ENCODE measurements at regions not wholly inside any gene's neighbourhood (a gene's known extent, or its start where the extent isn't known, plus 50 kb on each side); places are given as distances from the start of the nearest gene placed in this dataset.

GRCh38 chr3:153079386-153079785 is 82.6 kb upstream of the RAP2B start:
- Mint-ChIP-seq H3K9me3 (no peaks in the 10 kb centered on the region), H3K27ac (no peak overlapping the region), H3K36me3 (no peaks in the 10 kb centered on the region)
- DNase-seq (ENCODE audit: low spot score in 2 of 2) (no peak), ATAC-seq (no peak)

GRCh38 chr3:153080778-153081240 is 81.2 kb upstream of the RAP2B start:
- no peak overlapping the region for H3K27ac Mint-ChIP-seq
- ATAC-seq (no peak), DNase-seq (ENCODE audit: low spot score in 2 of 2) (no peak)
- no peaks in the 10 kb centered on the region for H3K9me3 Mint-ChIP-seq
- H3K36me3 Mint-ChIP-seq, result no peaks in the 10 kb centered on the region

GRCh38 chr3:153084431-153084830 is 77.6 kb upstream of the RAP2B start:
- Mint-ChIP-seq H3K27ac (no peak overlapping the region), H3K36me3 (no peaks in the 10 kb centered on the region), H3K9me3 (no peaks in the 10 kb centered on the region)
- DNase-seq (ENCODE audit: low spot score in 2 of 2) (no peak), ATAC-seq (no peak)

- DNase-seq (ENCODE audit: low spot score in 2 of 2) (no peak), ATAC-seq (no peak)
- Mint-ChIP-seq H3K9me3 (no peaks in the 10 kb centered on the region), H3K27ac (no peak overlapping the region), H3K36me3 (no peaks in the 10 kb centered on the region)
Observed at GRCh38 chr3:153087595-153088566, 74.1 kb upstream of the RAP2B start.

GRCh38 chr3:153089620-153090019 is 72.4 kb upstream of the RAP2B start:
- Mint-ChIP-seq H3K27ac (no peak overlapping the region), H3K36me3 (no peaks in the 10 kb centered on the region), H3K9me3 (no peaks in the 10 kb centered on the region)
- ATAC-seq, result no peak
- DNase-seq (ENCODE audit: low spot score in 2 of 2), result no peak

GRCh38 chr3:153090973-153091372 is 71.1 kb upstream of the RAP2B start:
- Mint-ChIP-seq H3K36me3 (no peaks in the 10 kb centered on the region), H3K9me3 (no peaks in the 10 kb centered on the region), H3K27ac (no peak overlapping the region)
- DNase-seq (ENCODE audit: low spot score in 2 of 2) (no peak), ATAC-seq (peak in 1 of 2 donors; percentile 46)

- no peak for DNase-seq (ENCODE audit: low spot score in 2 of 2)
- ATAC-seq, result no peak
- no peak overlapping the region for H3K27ac Mint-ChIP-seq
- H3K9me3 Mint-ChIP-seq, result no peaks in the 10 kb centered on the region
- no peaks in the 10 kb centered on the region for H3K36me3 Mint-ChIP-seq
Observed at GRCh38 chr3:153093629-153094028, 68.4 kb upstream of the RAP2B start.

- no peak for ATAC-seq
- DNase-seq (ENCODE audit: low spot score in 2 of 2), result no peak
- no peak overlapping the region for H3K27ac Mint-ChIP-seq
- no peaks in the 10 kb centered on the region for H3K9me3 Mint-ChIP-seq
- no peaks in the 10 kb centered on the region for H3K36me3 Mint-ChIP-seq
Observed at GRCh38 chr3:153094386-153094785, 67.6 kb upstream of the RAP2B start.

GRCh38 chr3:153095441-153095840 is 66.6 kb upstream of the RAP2B start:
- no peak for ATAC-seq

GRCh38 chr3:153096731-153097131 is 65.3 kb upstream of the RAP2B start:
- DNase-seq (ENCODE audit: low spot score in 2 of 2), result no peak
- Mint-ChIP-seq H3K27ac (no peak overlapping the region), H3K36me3 (no peaks in the 10 kb centered on the region), H3K9me3 (no peaks in the 10 kb centered on the region)
- no peak for ATAC-seq

More at GRCh38 chr3:153095441-153095840, 66.6 kb upstream of the RAP2B start:
- Mint-ChIP-seq H3K27ac (no peak overlapping the region), H3K36me3 (no peaks in the 10 kb centered on the region), H3K9me3 (no peaks in the 10 kb centered on the region)
- DNase-seq (ENCODE audit: low spot score in 2 of 2), result no peak

GRCh38 chr3:153097213-153097612 is 64.8 kb upstream of the RAP2B start:
- no peak for DNase-seq (ENCODE audit: low spot score in 2 of 2)
- H3K36me3 Mint-ChIP-seq, result no peaks in the 10 kb centered on the region
- ATAC-seq, result no peak
- H3K9me3 Mint-ChIP-seq, result no peaks in the 10 kb centered on the region
- no peak overlapping the region for H3K27ac Mint-ChIP-seq

GRCh38 chr3:153099131-153099530 is 62.9 kb upstream of the RAP2B start:
- Mint-ChIP-seq H3K36me3 (no peaks in the 10 kb centered on the region), H3K27ac (no peak overlapping the region), H3K9me3 (no peaks in the 10 kb centered on the region)
- ATAC-seq, result no peak
- DNase-seq (ENCODE audit: low spot score in 2 of 2), result no peak

- Mint-ChIP-seq H3K9me3 (no peaks in the 10 kb centered on the region), H3K27ac (no peak overlapping the region), H3K36me3 (no peaks in the 10 kb centered on the region)
- no peak for ATAC-seq
- DNase-seq (ENCODE audit: low spot score in 2 of 2), result no peak
Observed at GRCh38 chr3:153103406-153103945, 58.5 kb upstream of the RAP2B start.

- DNase-seq (ENCODE audit: low spot score in 2 of 2) (no peak), ATAC-seq (no peak)
- Mint-ChIP-seq H3K9me3 (no peaks in the 10 kb centered on the region), H3K27ac (no peak overlapping the region), H3K36me3 (no peaks in the 10 kb centered on the region)
Observed at GRCh38 chr3:153110041-153110440, 52.0 kb upstream of the RAP2B start.

- no peaks in the 10 kb centered on the region for H3K9me3 Mint-ChIP-seq
- DNase-seq (ENCODE audit: low spot score in 2 of 2) (no peak), ATAC-seq (no peak)
Observed at GRCh38 chr3:153111016-153111415, 51.0 kb upstream of the RAP2B start.

More at GRCh38 chr3:153111016-153111415, 51.0 kb upstream of the RAP2B start:
- H3K27ac Mint-ChIP-seq, result no peak overlapping the region
- H3K36me3 Mint-ChIP-seq, result no peaks in the 10 kb centered on the region
